ENCODE measurements at regions not wholly inside any gene's neighbourhood (a gene's known extent, or its start where the extent isn't known, plus 50 kb on each side); places are given as distances from the start of the nearest gene placed in this dataset.

- DNase-seq (ENCODE audit: low read depth in 2 of 2), result no peak
Measured at GRCh38 chr4:15366721-15367120, 61.1 kb upstream of the C1QTNF7 start.

- no peak for DNase-seq (ENCODE audit: low read depth in 2 of 2)
Measured at GRCh38 chr4:15368856-15369255, 59.0 kb upstream of the C1QTNF7 start.

- no peak for DNase-seq (ENCODE audit: low read depth in 2 of 2)
Measured at GRCh38 chr4:15370296-15370695, 57.5 kb upstream of the C1QTNF7 start.

- no peak for DNase-seq (ENCODE audit: low read depth in 2 of 2)
Measured at GRCh38 chr4:15373363-15373762, 54.5 kb upstream of the C1QTNF7 start.

- no peak for DNase-seq (ENCODE audit: low read depth in 2 of 2)
Measured at GRCh38 chr4:15374656-15375055, 53.2 kb upstream of the C1QTNF7 start.

DNA sequence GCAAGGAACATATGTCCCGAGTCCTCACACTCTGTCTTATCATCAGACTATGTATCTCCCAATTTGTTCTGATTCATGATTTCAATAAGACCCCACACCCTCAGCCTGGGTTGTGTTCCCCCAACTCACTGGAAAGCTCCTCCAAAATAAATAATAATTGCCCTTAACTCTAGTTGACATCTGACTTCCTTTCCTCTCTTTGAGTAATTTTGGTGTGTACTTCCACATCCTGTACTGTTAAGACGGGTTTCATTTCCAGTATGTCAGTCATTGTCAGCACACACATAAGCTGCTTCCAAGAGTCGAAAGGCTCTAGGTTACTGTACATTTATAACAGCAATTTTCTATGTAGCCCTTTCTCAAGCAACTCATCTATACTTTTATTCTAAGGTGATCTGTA is 52.2 kb upstream of the C1QTNF7 start:
- DNase-seq (ENCODE audit: low read depth in 2 of 2), result no peak

DNA sequence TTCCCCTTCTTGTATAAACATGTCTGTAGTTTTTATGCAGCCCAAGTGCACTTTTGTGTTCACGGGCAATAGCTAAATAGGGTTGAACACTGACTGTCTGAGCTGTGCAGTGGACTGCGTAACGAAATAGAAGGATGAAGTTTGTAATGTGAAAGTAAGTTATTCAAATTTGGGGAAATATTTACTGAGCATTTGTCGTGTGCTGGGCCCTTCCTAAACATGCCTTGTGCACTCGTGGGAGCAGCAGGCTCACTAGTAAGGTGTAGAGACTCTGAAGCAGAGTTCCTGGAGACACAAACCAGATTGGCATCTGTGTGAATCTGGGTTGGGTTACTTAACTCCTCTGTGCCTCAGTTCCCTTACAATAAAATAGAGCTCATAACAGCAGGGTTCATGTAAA is 51.7 kb upstream of the C1QTNF7 start:
- no peak for DNase-seq (ENCODE audit: low read depth in 2 of 2)

- DNase-seq (ENCODE audit: low read depth in 2 of 2), result no peak
Measured at GRCh38 chr4:15376594-15376993, 51.2 kb upstream of the C1QTNF7 start.

Data from stimulated activated CD4-positive, alpha-beta T cell treated with anti-CD3 and anti-CD28 coated beads, Interleukin-12 subunit alpha, Interleukin-12 subunit beta, amount 100 ng/mL, for 24 hours (primary cell).